ENCODE measurements at regions not wholly inside any gene's neighbourhood (a gene's known extent, or its start where the extent isn't known, plus 50 kb on each side); places are given as distances from the start of the nearest gene placed in this dataset.
"Not testable (repeated sequence)": the region's sequence is repeated elsewhere in the genome, so short reads cannot be mapped to it uniquely, and the experiment has no call there.

DNA sequence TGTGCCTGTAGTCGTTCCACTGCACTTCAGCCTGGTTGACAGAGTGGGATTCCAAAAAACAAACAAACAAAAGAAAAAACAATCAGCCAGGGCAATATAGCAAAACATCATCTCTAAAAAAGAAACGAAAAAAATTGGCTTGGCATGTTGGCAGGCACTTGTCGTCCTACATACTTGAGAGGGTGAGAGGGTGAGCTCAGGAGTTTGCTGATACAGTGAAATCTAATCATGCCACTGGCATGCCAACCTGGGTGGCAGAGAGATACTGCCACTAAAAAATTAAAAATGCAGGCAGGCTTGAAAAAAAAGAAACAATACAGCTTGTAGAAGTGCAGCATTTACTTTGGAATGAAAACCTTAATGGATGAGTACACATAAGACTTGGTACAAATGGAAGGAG, 282.9 kb upstream of the RGPD4 start:
- H3K4me1 Mint-ChIP-seq (ENCODE audit: low read depth), result no peaks in the 10 kb centered on the region
- H3K27me3 Mint-ChIP-seq (ENCODE audit: insufficient read depth), result no peaks in the 10 kb centered on the region
- no peaks in the 10 kb centered on the region for H3K9me3 Mint-ChIP-seq
- no peaks in the 10 kb centered on the region for H3K36me3 Mint-ChIP-seq (ENCODE audit: low read depth)
- no peak overlapping the region for H3K27ac Mint-ChIP-seq
- no peak overlapping the region for H3K4me3 Mint-ChIP-seq
- no peak for DNase-seq (ENCODE audit: low spot score)
- intact Hi-C loops (cut with micrococcal nuclease), result no loop called here

DNA sequence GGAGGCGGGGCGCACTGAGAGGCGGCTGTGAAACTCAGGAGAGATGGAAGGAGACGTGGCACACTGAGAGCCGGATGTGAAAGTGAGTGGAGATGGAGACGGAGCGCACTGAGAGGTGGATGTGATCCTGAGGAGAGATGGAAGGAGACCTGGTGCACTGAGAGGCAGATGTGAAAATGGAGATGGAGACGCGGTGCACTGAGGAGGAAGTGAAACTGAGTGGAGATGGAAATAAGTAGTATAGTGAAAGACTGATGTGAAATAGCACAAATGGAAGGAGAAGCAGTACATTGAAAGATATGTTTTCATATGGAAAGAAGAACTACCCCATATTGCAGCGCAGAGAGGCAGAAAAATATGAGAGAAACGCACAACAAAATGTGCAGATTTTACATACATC, 281.6 kb upstream of the RGPD4 start:
- H3K27ac Mint-ChIP-seq, result no peak overlapping the region
- no peaks in the 10 kb centered on the region for H3K9me3 Mint-ChIP-seq
- no peaks in the 10 kb centered on the region for H3K36me3 Mint-ChIP-seq (ENCODE audit: low read depth)
- H3K4me1 Mint-ChIP-seq (ENCODE audit: low read depth), result no peaks in the 10 kb centered on the region
- no peak overlapping the region for H3K4me3 Mint-ChIP-seq
- intact Hi-C loops (cut with micrococcal nuclease), result no loop called here
- no peaks in the 10 kb centered on the region for H3K27me3 Mint-ChIP-seq (ENCODE audit: insufficient read depth)
- no peak for DNase-seq (ENCODE audit: low spot score)

DNA sequence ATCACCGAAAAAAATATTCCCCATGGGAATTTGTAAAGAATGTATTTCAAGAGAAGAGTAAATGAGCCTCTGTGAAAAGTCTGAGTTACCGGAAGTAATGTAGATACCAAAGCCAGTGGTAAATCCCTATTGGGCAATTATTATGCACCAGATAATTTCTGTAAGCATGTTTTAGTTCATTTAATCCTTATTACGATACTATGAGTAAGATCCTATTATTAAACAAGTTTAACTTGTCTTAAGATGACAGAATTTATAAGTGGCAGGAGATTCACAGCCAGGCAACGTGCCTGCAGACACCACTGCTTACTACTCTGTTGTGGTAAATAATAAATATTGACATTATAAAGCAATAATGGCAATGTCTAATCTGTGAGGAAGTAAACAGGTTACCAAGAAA, 280.8 kb upstream of the RGPD4 start:
- Mint-ChIP-seq H3K36me3 (ENCODE audit: low read depth) (no peaks in the 10 kb centered on the region), H3K9me3 (no peaks in the 10 kb centered on the region), H3K27ac (no peak overlapping the region), H3K4me1 (ENCODE audit: low read depth) (no peaks in the 10 kb centered on the region), H3K27me3 (ENCODE audit: insufficient read depth) (no peaks in the 10 kb centered on the region), H3K4me3 (no peak overlapping the region)
- no peak for DNase-seq (ENCODE audit: low spot score)
- intact Hi-C loops (cut with micrococcal nuclease), result no loop called here

DNA sequence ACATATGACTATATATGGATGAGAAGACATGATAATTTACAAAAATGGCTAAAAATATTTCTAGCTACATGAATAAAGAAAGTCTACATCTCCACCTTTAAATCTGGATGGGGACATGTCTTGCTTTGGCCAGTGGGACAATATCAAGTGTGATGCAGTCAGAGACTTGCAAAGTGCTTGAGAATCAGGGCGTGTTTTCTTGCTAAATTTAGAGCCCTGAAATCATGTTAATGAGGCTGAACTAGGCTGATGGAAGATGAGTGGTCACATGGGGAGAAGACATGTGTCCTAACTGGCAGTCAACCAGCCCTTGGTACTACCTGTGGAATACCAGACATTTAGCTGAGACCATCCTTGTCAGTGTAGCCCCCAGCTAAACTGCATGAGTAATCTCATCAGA, 278.5 kb upstream of the RGPD4 start:
- no peak for DNase-seq (ENCODE audit: low spot score)
- Mint-ChIP-seq H3K4me1 (ENCODE audit: low read depth) (no peaks in the 10 kb centered on the region), H3K27ac (no peak overlapping the region), H3K9me3 (no peaks in the 10 kb centered on the region), H3K27me3 (ENCODE audit: insufficient read depth) (no peaks in the 10 kb centered on the region), H3K36me3 (ENCODE audit: low read depth) (no peaks in the 10 kb centered on the region), H3K4me3 (no peak overlapping the region)
- intact Hi-C loops (cut with micrococcal nuclease), result no loop called here

DNA sequence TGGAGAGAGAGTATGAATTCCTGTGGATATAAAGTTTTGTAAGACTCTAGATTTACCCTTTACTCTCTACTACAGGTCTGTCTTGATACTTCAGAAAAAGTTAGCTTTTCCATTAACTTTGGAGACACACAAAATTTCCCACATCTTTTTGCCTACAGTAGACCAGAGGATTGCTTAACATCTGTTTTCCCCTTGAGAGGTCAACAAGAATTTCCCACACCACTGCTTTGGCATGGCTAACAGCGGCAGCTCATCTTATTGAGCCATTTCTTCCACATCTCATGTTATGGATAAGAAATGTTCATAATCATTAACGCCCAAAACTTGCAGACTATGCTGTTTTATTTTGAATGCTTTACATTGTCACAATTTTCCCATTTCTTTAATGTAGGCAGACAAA, 273.6 kb upstream of the RGPD4 start:
- H3K9me3 Mint-ChIP-seq, result peaks cover 7% of the 10 kb centered on the region
- intact Hi-C loops (cut with micrococcal nuclease), result no loop called here

DNA sequence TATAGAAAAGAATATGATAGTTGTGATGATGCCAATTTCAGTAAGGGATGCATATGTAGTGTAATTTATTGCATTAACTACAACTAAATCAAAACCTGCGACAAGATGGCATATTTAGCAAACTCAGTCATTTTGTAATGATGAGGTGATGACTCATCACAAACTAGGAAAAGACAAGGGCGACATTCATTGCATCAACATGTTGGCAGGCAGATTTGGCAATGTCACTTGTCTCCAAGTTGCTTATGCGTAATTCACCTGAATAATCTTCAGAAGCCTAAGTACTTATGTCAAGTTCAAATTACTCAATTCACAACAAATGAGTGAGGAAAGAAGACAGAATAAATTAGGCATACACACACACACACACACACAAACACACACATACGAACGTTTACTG, 273.2 kb upstream of the RGPD4 start:
- intact Hi-C loops (cut with micrococcal nuclease), result no loop called here
- Mint-ChIP-seq H3K36me3 (ENCODE audit: low read depth) (no peaks in the 10 kb centered on the region), H3K27ac (no peak overlapping the region), H3K27me3 (ENCODE audit: insufficient read depth) (no peaks in the 10 kb centered on the region), H3K9me3 (peaks cover 7% of the 10 kb centered on the region), H3K4me3 (no peak overlapping the region), H3K4me1 (ENCODE audit: low read depth) (no peaks in the 10 kb centered on the region)
- no peak for DNase-seq (ENCODE audit: low spot score)

More for the DNA sequence above, 273.6 kb upstream of the RGPD4 start:
- H3K4me3 Mint-ChIP-seq, result no peak overlapping the region
- H3K27ac Mint-ChIP-seq, result no peak overlapping the region
- no peaks in the 10 kb centered on the region for H3K27me3 Mint-ChIP-seq (ENCODE audit: insufficient read depth)
- DNase-seq (ENCODE audit: low spot score), result no peak
- no peaks in the 10 kb centered on the region for H3K36me3 Mint-ChIP-seq (ENCODE audit: low read depth)
- H3K4me1 Mint-ChIP-seq (ENCODE audit: low read depth), result no peaks in the 10 kb centered on the region

DNA sequence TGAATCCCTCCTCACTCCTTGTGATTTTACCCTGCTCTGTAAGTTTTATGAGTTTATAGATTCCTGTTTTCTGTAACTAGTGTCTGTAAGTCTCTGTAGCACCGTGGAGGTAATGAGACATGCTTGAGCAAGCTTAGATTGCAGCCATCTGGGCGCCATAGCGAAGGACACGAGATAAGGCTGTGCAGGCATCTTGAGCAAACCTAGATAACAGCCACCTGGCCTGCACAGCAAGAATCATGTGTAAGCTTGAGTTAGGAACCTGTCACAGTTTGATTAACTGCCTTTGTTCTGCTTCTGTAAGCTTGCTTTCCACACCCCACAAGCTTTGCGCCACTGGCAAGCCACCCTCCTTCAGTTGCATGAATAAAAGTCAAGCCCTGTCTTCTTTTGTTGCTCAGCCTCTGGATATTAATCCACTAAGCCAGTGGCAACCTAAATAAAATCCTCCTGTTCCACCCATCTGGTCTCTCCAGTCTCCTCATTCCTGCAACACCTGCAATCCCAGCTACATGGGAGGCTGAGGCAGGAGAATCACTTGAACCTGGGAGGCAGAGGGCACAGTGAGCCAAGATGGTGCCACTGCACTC, 270.6 kb upstream of the RGPD4 start:
- H3K27me3 Mint-ChIP-seq (ENCODE audit: insufficient read depth), result no peaks in the 10 kb centered on the region
- H3K27ac Mint-ChIP-seq, result no peak overlapping the region
- no peak overlapping the region for H3K4me3 Mint-ChIP-seq
- DNase-seq (ENCODE audit: low spot score), result no peak
- intact Hi-C loops (cut with micrococcal nuclease), result no loop called here
- H3K4me1 Mint-ChIP-seq (ENCODE audit: low read depth), result no peaks in the 10 kb centered on the region
- H3K9me3 Mint-ChIP-seq, result peaks cover 13% of the 10 kb centered on the region
- H3K36me3 Mint-ChIP-seq (ENCODE audit: low read depth), result no peaks in the 10 kb centered on the region

DNA sequence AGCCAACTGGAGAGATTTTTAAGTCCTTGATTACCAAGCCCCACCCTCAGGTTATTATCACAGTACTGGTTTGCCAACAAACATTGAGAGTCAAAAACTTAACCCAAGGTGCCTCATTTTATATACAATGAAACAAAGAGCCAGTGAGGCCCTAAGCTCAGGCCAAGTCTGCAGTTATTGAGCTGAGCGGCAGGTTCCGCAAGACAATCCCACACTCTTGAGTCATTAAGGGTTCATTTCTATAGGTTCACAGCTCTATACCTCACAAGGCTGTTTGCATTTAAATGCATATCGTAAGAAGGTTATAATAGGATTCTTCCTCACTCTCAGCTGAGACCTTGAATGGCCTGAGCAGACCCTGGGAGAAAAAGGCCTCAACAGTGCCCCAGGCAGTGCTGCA, 268.4 kb upstream of the RGPD4 start:
- intact Hi-C loops (cut with micrococcal nuclease), result no loop called here
- peaks cover 17% of the 10 kb centered on the region for H3K9me3 Mint-ChIP-seq
- DNase-seq (ENCODE audit: low spot score), result no peak
- no peaks in the 10 kb centered on the region for H3K27me3 Mint-ChIP-seq (ENCODE audit: insufficient read depth)
- no peak overlapping the region for H3K27ac Mint-ChIP-seq
- H3K4me3 Mint-ChIP-seq, result no peak overlapping the region
- H3K36me3 Mint-ChIP-seq (ENCODE audit: low read depth), result no peaks in the 10 kb centered on the region
- H3K4me1 Mint-ChIP-seq (ENCODE audit: low read depth), result no peaks in the 10 kb centered on the region

DNA sequence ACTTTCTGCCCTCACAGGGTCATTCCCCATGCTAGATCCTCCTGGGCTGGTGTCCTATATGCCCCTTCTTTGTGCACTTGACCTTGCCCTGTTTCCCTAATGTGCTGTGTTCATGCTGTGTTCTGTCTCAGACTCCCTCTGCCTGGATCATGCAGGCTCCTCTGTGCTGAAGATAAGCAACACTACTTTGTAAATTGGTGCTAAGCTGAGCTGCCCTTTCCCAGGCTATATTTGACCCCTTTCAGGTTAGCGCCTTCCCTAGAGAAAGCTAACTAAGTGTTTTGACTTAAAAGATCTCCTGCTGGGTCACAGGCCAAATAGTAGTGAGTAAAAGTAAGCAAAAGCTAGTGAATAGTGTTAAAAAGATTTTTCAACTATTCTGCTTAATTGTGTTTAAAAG, 257.2 kb upstream of the RGPD4 start:
- H3K9me3 Mint-ChIP-seq, result no peaks in the 10 kb centered on the region
- no peak for DNase-seq (ENCODE audit: low spot score)
- no peaks in the 10 kb centered on the region for H3K36me3 Mint-ChIP-seq (ENCODE audit: low read depth)
- intact Hi-C loops (cut with micrococcal nuclease), result no loop called here
- no peak overlapping the region for H3K27ac Mint-ChIP-seq
- no peak overlapping the region for H3K4me3 Mint-ChIP-seq
- H3K4me1 Mint-ChIP-seq (ENCODE audit: low read depth), result no peaks in the 10 kb centered on the region
- H3K27me3 Mint-ChIP-seq (ENCODE audit: insufficient read depth), result peaks cover 1% of the 10 kb centered on the region

DNA sequence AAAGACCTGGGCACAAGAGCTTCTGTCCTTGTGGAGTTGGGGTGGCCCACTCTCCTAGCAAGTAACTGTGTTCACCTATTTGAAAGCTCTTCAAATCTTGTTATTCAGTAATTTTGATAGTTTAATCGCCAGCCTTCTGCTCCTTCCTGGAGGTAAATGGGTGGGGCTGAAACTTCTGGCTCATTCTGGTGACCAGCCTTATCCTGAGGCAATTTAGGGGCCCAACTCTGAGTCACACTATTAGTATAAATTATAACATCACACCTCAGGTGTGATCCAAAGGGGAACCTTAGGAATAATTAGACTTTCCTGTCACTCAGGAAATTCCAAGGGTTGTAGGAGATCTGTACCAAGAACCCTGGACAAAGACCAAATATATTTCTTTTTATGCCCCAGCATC, 255.8 kb upstream of the RGPD4 start:
- H3K4me1 Mint-ChIP-seq (ENCODE audit: low read depth), result no peaks in the 10 kb centered on the region
- H3K4me3 Mint-ChIP-seq, result no peak overlapping the region
- peaks cover 1% of the 10 kb centered on the region for H3K27me3 Mint-ChIP-seq (ENCODE audit: insufficient read depth)
- H3K36me3 Mint-ChIP-seq (ENCODE audit: low read depth), result no peaks in the 10 kb centered on the region
- DNase-seq (ENCODE audit: low spot score), result no peak
- intact Hi-C loops (cut with micrococcal nuclease), result no loop called here
- no peaks in the 10 kb centered on the region for H3K9me3 Mint-ChIP-seq
- H3K27ac Mint-ChIP-seq, result no peak overlapping the region

DNA sequence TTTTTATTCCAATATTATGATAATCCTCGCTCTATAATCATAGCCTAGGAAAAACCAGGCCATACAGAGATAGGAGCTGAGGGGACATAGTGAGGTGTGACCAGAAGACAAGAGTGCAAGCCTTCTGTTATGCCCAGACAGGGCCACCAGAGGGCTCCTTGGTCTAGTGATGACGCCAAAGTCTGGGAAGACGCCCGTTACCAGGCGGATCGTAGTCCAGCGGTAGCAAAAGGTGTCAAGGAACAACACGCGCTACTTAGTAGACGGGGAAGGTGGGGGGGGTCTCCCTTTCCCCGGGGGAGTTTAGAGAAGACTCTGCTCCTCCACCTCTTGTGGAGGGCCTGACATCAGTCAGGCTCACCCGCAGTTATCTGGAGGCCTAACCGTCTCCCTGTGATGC, 253.8 kb upstream of the RGPD4 start:
- DNase-seq (ENCODE audit: low spot score); H3K27ac Mint-ChIP-seq; H3K36me3 Mint-ChIP-seq (ENCODE audit: low read depth); H3K4me1 Mint-ChIP-seq (ENCODE audit: low read depth); H3K9me3 Mint-ChIP-seq; H3K27me3 Mint-ChIP-seq (ENCODE audit: insufficient read depth); intact Hi-C loops (cut with micrococcal nuclease); H3K4me3 Mint-ChIP-seq: not testable (repeated sequence)

DNA sequence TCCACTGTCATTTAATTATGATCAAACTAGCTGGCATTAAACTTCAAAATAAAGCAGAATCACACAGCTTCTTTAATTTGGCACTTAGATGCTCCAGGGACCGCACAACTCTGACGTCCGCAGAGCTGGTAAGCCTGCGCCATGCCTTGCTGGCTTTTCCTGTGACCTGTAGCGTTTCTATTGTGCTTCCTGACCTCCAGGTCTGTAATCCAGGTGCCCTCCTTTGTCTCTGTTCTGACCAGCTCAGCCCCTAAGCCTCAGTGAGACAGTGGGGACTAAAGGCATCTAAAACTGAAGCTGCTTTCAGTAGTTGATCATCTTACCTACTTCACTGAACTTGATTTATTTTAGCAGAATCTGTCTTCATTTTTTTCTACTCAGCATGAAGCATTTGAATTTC, 249.7 kb upstream of the RGPD4 start:
- Mint-ChIP-seq H3K9me3 (no peaks in the 10 kb centered on the region), H3K27me3 (ENCODE audit: insufficient read depth) (no peaks in the 10 kb centered on the region), H3K4me3 (no peak overlapping the region), H3K27ac (no peak overlapping the region), H3K36me3 (ENCODE audit: low read depth) (no peaks in the 10 kb centered on the region), H3K4me1 (ENCODE audit: low read depth) (no peaks in the 10 kb centered on the region)
- intact Hi-C loops (cut with micrococcal nuclease), result no loop called here
- no peak for DNase-seq (ENCODE audit: low spot score)

DNA sequence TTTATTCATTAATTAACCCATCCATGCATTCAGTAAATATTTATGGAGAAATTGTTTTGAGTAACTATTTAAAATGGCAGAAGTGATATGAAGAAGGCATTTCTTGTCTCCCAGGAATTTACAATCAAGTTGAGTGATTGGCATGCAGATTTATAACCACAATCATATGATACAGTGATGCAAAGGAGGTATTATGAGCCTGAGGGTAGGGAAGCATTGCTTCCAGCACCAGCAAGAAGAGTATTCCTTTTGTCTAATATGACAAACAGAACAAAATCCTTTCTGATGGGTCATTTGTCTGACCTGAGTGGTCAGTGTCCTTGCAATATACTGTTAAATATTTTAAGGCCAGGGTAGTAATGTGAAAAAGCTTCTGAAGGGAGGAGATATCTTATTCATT, 244.2 kb upstream of the RGPD4 start:
- H3K27ac Mint-ChIP-seq, result no peak overlapping the region
- H3K4me3 Mint-ChIP-seq, result no peak overlapping the region
- H3K36me3 Mint-ChIP-seq (ENCODE audit: low read depth), result no peaks in the 10 kb centered on the region
- DNase-seq (ENCODE audit: low spot score), result no peak
- intact Hi-C loops (cut with micrococcal nuclease), result no loop called here
- H3K9me3 Mint-ChIP-seq, result no peaks in the 10 kb centered on the region
- no peaks in the 10 kb centered on the region for H3K4me1 Mint-ChIP-seq (ENCODE audit: low read depth)
- H3K27me3 Mint-ChIP-seq (ENCODE audit: insufficient read depth), result no peaks in the 10 kb centered on the region

DNA sequence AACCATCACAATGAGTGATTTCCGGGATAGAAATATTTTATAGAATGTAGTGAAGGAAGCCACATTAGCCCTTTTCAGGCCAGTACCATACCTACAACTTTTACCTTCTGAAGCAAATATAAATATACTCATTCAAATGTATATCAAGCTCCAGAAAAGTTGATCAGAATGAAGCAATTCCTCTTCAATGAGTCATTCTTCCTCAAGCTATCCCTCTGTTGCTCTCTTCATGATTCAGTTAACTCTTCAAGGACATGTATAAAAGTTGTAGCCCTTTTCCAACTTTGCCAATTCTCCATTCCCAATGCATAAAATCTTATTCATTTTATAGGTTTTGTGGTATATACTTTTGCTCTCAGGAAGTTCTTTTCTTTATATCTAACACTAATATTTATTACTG, 242.1 kb upstream of the RGPD4 start:
- intact Hi-C loops (cut with micrococcal nuclease), result no loop called here
- Mint-ChIP-seq H3K9me3 (no peaks in the 10 kb centered on the region), H3K36me3 (ENCODE audit: low read depth) (no peaks in the 10 kb centered on the region), H3K27ac (no peak overlapping the region), H3K4me3 (no peak overlapping the region), H3K4me1 (ENCODE audit: low read depth) (no peaks in the 10 kb centered on the region), H3K27me3 (ENCODE audit: insufficient read depth) (no peaks in the 10 kb centered on the region)
- DNase-seq (ENCODE audit: low spot score), result no peak

All from activated T-helper 1 cell treated with anti-CD3 and anti-CD28 coated beads, Interleukin-12 subunit alpha, Interleukin-12 subunit beta, Interleukin-2, Interleukin-4 antibody, amounts not matched to agents 30 ng/mL and 10 ng/mL and 1 ng/mL, durations not matched to agents 14 hours and 24 hours and 36 hours (primary cell).